Astrocyte of the spinal cord (primary cell): ENCODE measurements at regions not wholly inside any gene's neighbourhood (a gene's known extent, or its start where the extent isn't known, plus 50 kb on each side); places are given as distances from the start of the nearest gene placed in this dataset.

Experiments used
- DNase-seq: peaks from one replicate; pipeline ENCODE4 v3.0.0; 2011; ENCODE audit warnings: low read depth, low spot score
- H3K4me3 ChIP-seq: 2 replicates; pipeline ENCODE4 v1.5.1; 2011; ENCODE audit warnings: low read depth, mild to moderate bottlenecking, low read length, moderate library complexity
- CTCF ChIP-seq: IDR thresholded peaks from 2 replicates; pipeline ENCODE4 v1.5.1; 2012; ENCODE audit warnings: low read depth, mild to moderate bottlenecking, low read length, inconsistent platforms
- in situ Hi-C: cut with HindIII; loops from 2 replicates; pipeline ENCODE4 v1.10.0; 2017; ENCODE audit warnings: low sequenced_read_pairs

GRCh38 chr3:8001307-8001706 lies 500.3 kb upstream of the LMCD1 start:
- TF ChIP-seq CTCF: no peak
- no peak overlapping the region for H3K4me3 ChIP-seq
- in situ Hi-C loops: no loop called here
- no peak for DNase-seq

GRCh38 chr3:8001712-8002111 lies 499.9 kb upstream of the LMCD1 start:
- TF ChIP-seq CTCF: no peak
- in situ Hi-C loops: no loop called here
- DNase-seq: no peak
- H3K4me3 ChIP-seq: no peak overlapping the region

GRCh38 chr3:8011902-8012301 lies 489.7 kb upstream of the LMCD1 start:
- no peak for TF ChIP-seq CTCF
- no peak for DNase-seq
- H3K4me3 ChIP-seq: no peak overlapping the region
- in situ Hi-C loops: no loop called here

GRCh38 chr3:8020047-8020841 lies 481.4 kb upstream of the LMCD1 start:
- no peak for TF ChIP-seq CTCF

GRCh38 chr3:8027954-8028353 lies 473.7 kb upstream of the LMCD1 start:
- no peak for DNase-seq
- in situ Hi-C loops: no loop called here
- no peak for TF ChIP-seq CTCF
- no peak overlapping the region for H3K4me3 ChIP-seq

More at GRCh38 chr3:8020047-8020841, 481.4 kb upstream of the LMCD1 start:
- in situ Hi-C loops: no loop called here
- H3K4me3 ChIP-seq: no peak overlapping the region
- no peak for DNase-seq

GRCh38 chr3:8050283-8050682 lies 451.3 kb upstream of the LMCD1 start:
- no peak for DNase-seq
- in situ Hi-C loops: no loop called here
- no peak for TF ChIP-seq CTCF
- no peak overlapping the region for H3K4me3 ChIP-seq
